ENCODE measurements at regions not wholly inside any gene's neighbourhood (a gene's known extent, or its start where the extent isn't known, plus 50 kb on each side); places are given as distances from the start of the nearest gene placed in this dataset.

DNA sequence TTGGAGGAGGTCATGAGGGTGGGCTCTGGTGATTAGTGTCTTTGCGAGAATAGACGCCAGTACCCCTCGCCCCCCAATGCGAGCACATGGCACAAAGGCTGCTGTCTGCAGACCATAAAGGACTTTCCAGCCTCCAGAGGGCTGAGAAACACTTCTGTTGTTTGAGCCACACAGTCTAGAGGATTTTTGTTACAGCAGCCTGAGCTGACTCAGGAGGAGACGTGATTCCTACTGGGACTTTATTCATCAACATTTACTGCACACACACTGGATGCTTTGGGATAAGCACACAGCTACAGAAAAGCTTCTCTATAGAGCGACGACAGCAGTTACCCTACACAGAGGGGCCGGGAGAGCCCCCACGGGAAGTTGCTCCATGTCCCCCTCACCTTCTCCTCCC, 345.0 kb downstream of the CTTN start:
- TF ChIP-seq, protein P1, sequence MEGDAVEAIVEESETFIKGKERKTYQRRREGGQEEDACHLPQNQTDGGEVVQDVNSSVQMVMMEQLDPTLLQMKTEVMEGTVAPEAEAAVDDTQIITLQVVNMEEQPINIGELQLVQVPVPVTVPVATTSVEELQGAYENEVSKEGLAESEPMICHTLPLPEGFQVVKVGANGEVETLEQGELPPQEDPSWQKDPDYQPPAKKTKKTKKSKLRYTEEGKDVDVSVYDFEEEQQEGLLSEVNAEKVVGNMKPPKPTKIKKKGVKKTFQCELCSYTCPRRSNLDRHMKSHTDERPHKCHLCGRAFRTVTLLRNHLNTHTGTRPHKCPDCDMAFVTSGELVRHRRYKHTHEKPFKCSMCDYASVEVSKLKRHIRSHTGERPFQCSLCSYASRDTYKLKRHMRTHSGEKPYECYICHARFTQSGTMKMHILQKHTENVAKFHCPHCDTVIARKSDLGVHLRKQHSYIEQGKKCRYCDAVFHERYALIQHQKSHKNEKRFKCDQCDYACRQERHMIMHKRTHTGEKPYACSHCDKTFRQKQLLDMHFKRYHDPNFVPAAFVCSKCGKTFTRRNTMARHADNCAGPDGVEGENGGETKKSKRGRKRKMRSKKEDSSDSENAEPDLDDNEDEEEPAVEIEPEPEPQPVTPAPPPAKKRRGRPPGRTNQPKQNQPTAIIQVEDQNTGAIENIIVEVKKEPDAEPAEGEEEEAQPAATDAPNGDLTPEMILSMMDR (IDR thresholded peaks at IDR 0.05; ENCODE audit: insufficient read depth, low read depth, low read length, missing control alignments) = no peak
- DNase-seq (ENCODE audit: low read depth) = no peak
- H3K4me3 ChIP-seq (ENCODE audit: low read depth, low read length) = no peak overlapping the region

DNA sequence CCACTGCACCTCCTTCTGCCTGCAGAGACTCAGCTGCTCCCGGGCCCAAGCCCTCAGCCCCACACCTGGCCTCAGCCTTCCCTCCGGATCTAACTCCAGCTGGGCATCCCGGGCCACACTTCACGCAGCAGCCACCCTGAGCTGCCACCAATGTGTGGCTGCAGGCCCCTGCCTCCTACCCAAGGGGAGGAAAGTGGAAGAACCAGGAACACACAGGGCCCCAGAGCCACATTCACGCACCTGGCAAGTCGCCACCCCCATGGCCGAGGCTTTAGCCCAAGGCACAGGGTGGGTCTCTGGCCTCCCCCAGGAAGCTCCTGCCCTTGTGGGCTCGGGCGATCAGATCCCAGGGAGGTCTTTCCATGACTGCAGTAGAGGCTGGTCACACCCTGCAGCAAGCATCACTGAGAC, 345.6 kb downstream of the CTTN start:
- TF ChIP-seq, protein P1 (IDR thresholded peaks at IDR 0.05; ENCODE audit: insufficient read depth, low read depth, low read length, missing control alignments) = no peak
- H3K4me3 ChIP-seq (ENCODE audit: low read depth, low read length) = no peak overlapping the region
- no peak for DNase-seq (ENCODE audit: low read depth)

DNA sequence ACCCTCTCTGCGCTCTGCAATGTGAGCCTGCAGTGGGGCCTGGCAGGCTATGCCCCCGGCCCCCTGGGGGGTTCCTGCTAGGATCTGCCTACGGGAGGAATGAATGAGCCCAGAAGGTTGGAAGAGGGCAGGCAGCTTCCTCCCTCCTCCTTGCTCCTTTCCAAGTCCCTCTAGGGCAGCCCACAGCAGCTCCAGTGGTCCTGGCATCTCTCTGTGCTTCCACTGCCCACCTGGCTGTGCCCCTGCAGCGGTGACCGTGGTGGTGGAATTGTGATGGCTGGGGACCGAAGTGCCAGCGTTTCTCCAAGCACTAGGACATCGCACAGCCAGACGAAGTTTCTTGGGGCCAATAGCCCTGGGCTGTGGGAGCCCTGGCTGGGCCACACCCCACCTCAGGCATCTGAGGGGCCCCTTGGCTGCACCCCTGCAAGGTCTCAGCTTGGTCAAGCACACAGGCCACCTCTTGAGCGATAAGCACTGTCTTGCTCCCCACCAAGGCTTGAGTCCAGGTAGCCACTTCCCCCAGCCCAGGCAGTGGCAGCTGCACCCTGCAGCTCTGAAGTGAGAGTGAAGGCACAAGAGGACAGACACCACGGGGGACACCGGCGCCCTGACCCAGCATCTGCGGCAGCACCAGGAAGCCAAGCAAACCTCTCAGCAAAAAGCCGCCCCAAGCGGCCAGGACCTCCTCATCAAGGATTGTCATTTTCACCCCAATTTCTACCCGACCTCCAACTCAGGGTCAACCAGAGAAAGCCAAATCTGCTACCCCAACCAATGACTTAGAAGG, 346.3 kb downstream of the CTTN start:
- DNase-seq (ENCODE audit: low read depth) = no peak
- TF ChIP-seq, protein P1 (IDR thresholded peaks at IDR 0.05; ENCODE audit: insufficient read depth, low read depth, low read length, missing control alignments) = no peak

DNA sequence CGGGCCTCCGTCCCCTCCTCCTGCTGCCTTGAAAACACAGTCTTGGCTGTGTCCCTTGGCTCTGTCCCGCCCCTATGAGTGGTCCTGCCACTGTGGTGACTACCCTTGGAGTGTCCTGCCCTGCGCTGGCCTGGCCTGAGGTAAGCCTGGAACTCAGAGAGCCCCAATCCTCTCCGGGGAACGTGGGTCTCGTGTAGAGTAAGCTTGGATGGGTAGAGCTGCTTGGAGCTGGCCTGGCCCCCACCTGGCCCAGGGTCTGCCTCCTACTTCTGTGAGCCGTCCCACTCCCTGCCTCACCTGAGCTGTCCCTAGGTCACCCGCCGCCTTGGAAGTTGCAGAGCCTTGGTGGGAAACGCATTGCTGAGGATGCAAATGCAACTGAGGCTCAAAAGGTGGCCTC, 347.1 kb downstream of the CTTN start:
- DNase-seq (ENCODE audit: low read depth) = no peak
- TF ChIP-seq, protein P1 (IDR thresholded peaks at IDR 0.05; ENCODE audit: insufficient read depth, low read depth, low read length, missing control alignments) = no peak
- no peak overlapping the region for H3K4me3 ChIP-seq (ENCODE audit: low read depth, low read length)

More for the DNA sequence above, 346.3 kb downstream of the CTTN start:
- no peak overlapping the region for H3K4me3 ChIP-seq (ENCODE audit: low read depth, low read length)

DNA sequence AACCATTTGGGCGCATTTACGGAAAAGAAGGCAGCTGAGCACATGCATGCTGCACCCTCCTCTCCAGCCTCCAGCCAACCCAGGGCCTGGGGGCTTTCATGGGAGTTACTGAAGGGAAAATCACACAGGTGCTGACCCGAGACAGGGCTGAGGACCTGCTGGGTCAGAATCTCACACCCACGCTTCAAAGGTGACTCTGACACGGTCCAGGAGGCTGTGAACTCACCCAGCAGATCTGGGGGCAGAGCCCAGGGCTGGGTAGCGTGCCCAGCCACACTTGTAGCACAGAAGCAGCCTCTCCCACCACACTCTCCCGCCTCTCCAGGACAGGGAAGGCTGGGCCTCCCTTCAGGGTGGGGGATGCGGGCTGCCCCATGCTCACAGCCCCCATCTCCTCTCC, 347.6 kb downstream of the CTTN start:
- H3K4me3 ChIP-seq (ENCODE audit: low read depth, low read length) = no peak overlapping the region
- TF ChIP-seq, protein P1 (IDR thresholded peaks at IDR 0.05; ENCODE audit: insufficient read depth, low read depth, low read length, missing control alignments) = no peak
- DNase-seq (ENCODE audit: low read depth) = no peak

DNA sequence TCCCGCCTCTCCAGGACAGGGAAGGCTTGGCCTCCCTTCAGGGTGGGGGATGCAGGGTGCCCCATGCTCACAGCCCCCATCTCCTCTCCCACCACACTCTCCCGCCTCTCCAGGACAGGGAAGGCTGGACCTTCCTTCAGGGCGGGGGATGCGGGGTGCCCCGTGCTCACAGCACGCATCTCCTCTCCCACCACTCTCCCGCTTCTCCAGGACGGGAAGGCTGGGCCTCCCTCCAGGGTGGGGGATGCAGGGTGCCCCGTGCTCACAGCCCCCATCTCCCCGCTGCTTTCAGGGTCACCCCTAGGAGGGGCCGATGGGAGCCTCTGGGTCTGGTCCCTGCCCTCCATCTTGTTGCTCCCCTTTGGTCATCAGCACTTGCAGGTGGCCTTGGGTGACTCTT, 348.0 kb downstream of the CTTN start:
- TF ChIP-seq, protein P1 (IDR thresholded peaks at IDR 0.05; ENCODE audit: insufficient read depth, low read depth, low read length, missing control alignments) = no peak
- H3K4me3 ChIP-seq (ENCODE audit: low read depth, low read length) = no peak overlapping the region
- no peak for DNase-seq (ENCODE audit: low read depth)

DNA sequence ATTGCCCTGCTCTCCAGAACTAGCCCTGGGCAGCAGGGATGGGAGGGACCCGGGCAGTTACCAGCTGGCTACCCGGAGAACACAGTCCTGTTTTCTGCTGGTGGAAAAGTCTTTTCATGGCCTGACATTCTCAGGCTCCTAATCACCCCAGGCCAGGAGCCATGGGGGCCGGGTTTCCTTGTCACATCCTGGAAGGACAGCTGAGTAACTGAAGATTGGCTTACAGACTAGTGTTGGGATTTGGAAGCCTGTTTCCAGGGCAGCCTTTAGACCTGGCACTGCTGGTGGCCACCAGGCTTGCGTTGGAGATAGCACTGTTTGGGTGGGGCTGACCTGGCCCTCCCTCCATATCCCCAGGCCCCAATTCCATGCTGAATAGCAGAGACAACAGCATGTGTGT, 349.0 kb downstream of the CTTN start:
- TF ChIP-seq, protein P1 (IDR thresholded peaks at IDR 0.05; ENCODE audit: insufficient read depth, low read depth, low read length, missing control alignments) = no peak
- no peak for DNase-seq (ENCODE audit: low read depth)
- no peak overlapping the region for H3K4me3 ChIP-seq (ENCODE audit: low read depth, low read length)

All from GM12865 (cell line).